GM19395 (cell line): ENCODE measurements at regions not wholly inside any gene's neighbourhood (a gene's known extent, or its start where the extent isn't known, plus 50 kb on each side); places are given as distances from the start of the nearest gene placed in this dataset.

Experiments
- ATAC-seq: cut with Tn5 transposase; IDR thresholded peaks from one replicate; pipeline ENCODE4 v1.9.1; 2021; ENCODE audit warnings: mild to moderate bottlenecking, moderate library complexity; ENCODE audit not compliant: unreplicated experiment

- ATAC-seq: no peak
Observed at GRCh38 chr3:181764544-181764943, 52.8 kb downstream of the SOX2 start.

- no peak for ATAC-seq
Observed at GRCh38 chr3:181770296-181770695, 58.6 kb downstream of the SOX2 start.

GRCh38 chr3:181771120-181771519 lies 59.4 kb downstream of the SOX2 start:
- no peak for ATAC-seq

GRCh38 chr3:181772166-181772565 lies 60.4 kb downstream of the SOX2 start:
- ATAC-seq: no peak

GRCh38 chr3:181773921-181774320 lies 62.2 kb downstream of the SOX2 start:
- no peak for ATAC-seq

GRCh38 chr3:181782306-181782954 lies 70.7 kb downstream of the SOX2 start:
- ATAC-seq: no peak

GRCh38 chr3:181790561-181790960 lies 78.8 kb downstream of the SOX2 start:
- ATAC-seq: no peak

- ATAC-seq: no peak
Observed at GRCh38 chr3:181791056-181791955, 79.6 kb downstream of the SOX2 start.

- ATAC-seq: no peak
Observed at GRCh38 chr3:181793006-181793405, 81.3 kb downstream of the SOX2 start.

GRCh38 chr3:181794011-181794790 lies 82.5 kb downstream of the SOX2 start:
- no peak for ATAC-seq

GRCh38 chr3:181796641-181797040 lies 84.9 kb downstream of the SOX2 start:
- no peak for ATAC-seq

- no peak for ATAC-seq
Observed at GRCh38 chr3:181797431-181797830, 85.7 kb downstream of the SOX2 start.

- no peak for ATAC-seq
Observed at GRCh38 chr3:181805703-181806102, 94.0 kb downstream of the SOX2 start.

- no peak for ATAC-seq
Observed at GRCh38 chr3:181808053-181808452, 96.3 kb downstream of the SOX2 start.

GRCh38 chr3:181823716-181824115 lies 112.0 kb downstream of the SOX2 start:
- no peak for ATAC-seq

GRCh38 chr3:181824961-181825360 lies 113.2 kb downstream of the SOX2 start:
- ATAC-seq: no peak

GRCh38 chr3:181839039-181839915 lies 127.6 kb downstream of the SOX2 start:
- no peak for ATAC-seq

- ATAC-seq: no peak
Observed at GRCh38 chr3:181839916-181840297, 128.2 kb downstream of the SOX2 start.

GRCh38 chr3:181844211-181844610 lies 132.5 kb downstream of the SOX2 start:
- ATAC-seq: no peak

GRCh38 chr3:181847276-181847675 lies 135.6 kb downstream of the SOX2 start:
- ATAC-seq: no peak

- no peak for ATAC-seq
Observed at GRCh38 chr3:181851063-181851462, 139.3 kb downstream of the SOX2 start.
